GM19467 (cell line): ENCODE measurements at regions not wholly inside any gene's neighbourhood (a gene's known extent, or its start where the extent isn't known, plus 50 kb on each side); places are given as distances from the start of the nearest gene placed in this dataset.
"Not testable (repeated sequence)": the region's sequence is repeated elsewhere in the genome, so short reads cannot be mapped to it uniquely, and the experiment has no call there.

Experiments
- ATAC-seq: cut with Tn5 transposase; IDR thresholded peaks from one replicate; pipeline ENCODE4 v1.9.1; 2021; ENCODE audit warnings: mild to moderate bottlenecking, moderate library complexity; ENCODE audit not compliant: unreplicated experiment

- not testable (repeated sequence) for ATAC-seq
Measured at GRCh38 chr7:68410693-68411092, 1187.6 kb upstream of the AUTS2 start.

GRCh38 chr7:68411742-68412141 lies 1186.5 kb upstream of the AUTS2 start:
- no peak for ATAC-seq

GRCh38 chr7:68414631-68415425 lies 1183.4 kb upstream of the AUTS2 start:
- no peak for ATAC-seq

GRCh38 chr7:68417002-68417401 lies 1181.3 kb upstream of the AUTS2 start:
- no peak for ATAC-seq

- ATAC-seq, result no peak
Measured at GRCh38 chr7:68417659-68418058, 1180.6 kb upstream of the AUTS2 start.

- ATAC-seq, result no peak
Measured at GRCh38 chr7:68420342-68421192, 1177.7 kb upstream of the AUTS2 start.

- ATAC-seq, result no peak
Measured at GRCh38 chr7:68421712-68422111, 1176.6 kb upstream of the AUTS2 start.

- no peak for ATAC-seq
Measured at GRCh38 chr7:68422281-68422680, 1176.0 kb upstream of the AUTS2 start.

GRCh38 chr7:68423356-68423755 lies 1174.9 kb upstream of the AUTS2 start:
- no peak for ATAC-seq

GRCh38 chr7:68424658-68425297 lies 1173.5 kb upstream of the AUTS2 start:
- no peak for ATAC-seq

GRCh38 chr7:68425377-68425776 lies 1172.9 kb upstream of the AUTS2 start:
- ATAC-seq, result no peak

GRCh38 chr7:68429411-68430117 lies 1168.7 kb upstream of the AUTS2 start:
- ATAC-seq, result no peak

- no peak for ATAC-seq
Measured at GRCh38 chr7:68432585-68432984, 1165.7 kb upstream of the AUTS2 start.

GRCh38 chr7:68433462-68434070 lies 1164.7 kb upstream of the AUTS2 start:
- ATAC-seq, result no peak

GRCh38 chr7:68434857-68435256 lies 1163.4 kb upstream of the AUTS2 start:
- no peak for ATAC-seq

- ATAC-seq, result no peak
Measured at GRCh38 chr7:68438016-68438415, 1160.3 kb upstream of the AUTS2 start.

GRCh38 chr7:68438811-68439210 lies 1159.5 kb upstream of the AUTS2 start:
- ATAC-seq, result no peak

GRCh38 chr7:68439897-68440296 lies 1158.4 kb upstream of the AUTS2 start:
- ATAC-seq, result no peak

GRCh38 chr7:68440866-68441265 lies 1157.4 kb upstream of the AUTS2 start:
- no peak for ATAC-seq

- ATAC-seq, result no peak
Measured at GRCh38 chr7:68441645-68442044, 1156.6 kb upstream of the AUTS2 start.
